K562 (cell line): ENCODE measurements at regions not wholly inside any gene's neighbourhood (a gene's known extent, or its start where the extent isn't known, plus 50 kb on each side); places are given as distances from the start of the nearest gene placed in this dataset.

Experiments
- ATAC-seq: fragments of 200-7000 bp; cut with Tn5 transposase; 3 replicates; pipeline ENCODE4 v1.9.1; 2020; ENCODE audit warnings: moderate library complexity
- BruUV-seq: library from RNA; stranded (reverse); fragments of 400-500 nt; replicated peaks from 2 replicates; lab custom pipeline; 2021; lab: Mats Ljungman, UMichigan
- CTCF ChIA-PET: fragments of 300-600 bp; formaldehyde crosslinking; extraction: SDS; loops from one replicate; lab custom pipeline; 2021; ENCODE audit warnings: low intra/inter-chr PET ratio; lab: Yijun Ruan, JAX
- POLR2A ChIA-PET: fragments of 300-600, 350-650 bp; sonication (Branson Sonifier 250); formaldehyde crosslinking; extraction: SDS; loops from one replicate; lab custom pipeline; 2021; ENCODE audit warnings: antibody characterized with exemption, inconsistent platforms; lab: Yijun Ruan, JAX
- DNase-seq, 4 experiments: peaks; one replicate each; pipeline versions ENCODE4 v3.0.0 to v3.0.0-alpha.2; 2011 to 2018; ENCODE audit warnings: low spot score in 3 of 4, mixed read lengths in 3 of 4; ENCODE audit errors: extremely low read depth in 1 of 4
- FAIRE-seq: peaks from 2 replicates; lab custom pipeline; 2011; peaks lifted over from hg19 to GRCh38; lab: Jason Lieb, UNC
- H2AFZ ChIP-seq: 2 replicates; pipeline ENCODE4 v1.6.0; 2011; ENCODE audit warnings: low read depth, low read length, control low read depth, inconsistent platforms
- H3K27ac ChIP-seq: fragments of 200-600 bp; 3 replicates; pipeline ENCODE4 v1.8.0; 2011; ENCODE audit warnings: low read depth, mild to moderate bottlenecking, control low read depth, inconsistent platforms, low read length, moderate library complexity, mixed read lengths; ENCODE audit errors: extremely low read depth
- H3K27me3 ChIP-seq, 2 experiments: fragments of 300-600 bp in 1 of 2; 2 replicates in 1 of 2; 3 replicates in 1 of 2; pipeline versions ENCODE4 v1.6.0 to v1.8.0; 2011; ENCODE audit warnings: inconsistent platforms in 2 of 2, low read length in 2 of 2, mild to moderate bottlenecking in 1 of 2, mixed read lengths in 1 of 2, moderate library complexity in 1 of 2; ENCODE audit not compliant: control insufficient read depth in 2 of 2, insufficient read depth in 2 of 2
- H3K36me3 ChIP-seq: fragments of 300-600 bp; 3 replicates; pipeline ENCODE4 v1.8.0; 2011; ENCODE audit warnings: mild to moderate bottlenecking, low read length, inconsistent platforms; ENCODE audit not compliant: control insufficient read depth, insufficient read depth
- H3K4me1 ChIP-seq, 2 experiments: fragments of 200-600 bp in 1 of 2; replicated peaks in 1 of 2; 2 replicates in 1 of 2; 3 replicates in 1 of 2; pipeline versions ENCODE4 v1.5.1 to v1.8.0; 2011; ENCODE audit warnings: inconsistent platforms in 2 of 2, low read length in 2 of 2, mild to moderate bottlenecking in 1 of 2, mixed read lengths in 1 of 2, moderate library complexity in 1 of 2; ENCODE audit not compliant: control insufficient read depth in 2 of 2, insufficient read depth in 2 of 2
- H3K4me2 ChIP-seq: 2 replicates; pipeline ENCODE4 v1.6.1; 2011; ENCODE audit warnings: low read length, control low read depth, inconsistent platforms, mixed read lengths; ENCODE audit not compliant: insufficient read depth
- H3K4me3 ChIP-seq: fragments of 200-600 bp; sonication (generic), shearing (Covaris generic); 2 replicates; pipeline ENCODE4 v1.5.1; 2016; ENCODE audit warnings: control low read depth, inconsistent platforms
- H3K79me2 ChIP-seq: fragments of 200-600 bp; 3 replicates; pipeline ENCODE4 v1.8.0; 2011; ENCODE audit warnings: low read length, inconsistent platforms; ENCODE audit not compliant: control insufficient read depth, insufficient read depth
- H3K9ac ChIP-seq, 2 experiments: 2 replicates each; pipeline versions ENCODE4 v1.6.0 to v1.6.1; 2011; ENCODE audit warnings: low read depth in 2 of 2, low read length in 2 of 2, control low read depth in 1 of 2, inconsistent platforms in 1 of 2, mild to moderate bottlenecking in 1 of 2, mixed read lengths in 1 of 2; ENCODE audit not compliant: insufficient read depth in 1 of 2
- H3K9me1 ChIP-seq: one replicate; pipeline ENCODE4 v1.6.0; 2011; ENCODE audit warnings: inconsistent platforms, mild to moderate bottlenecking, low read length, moderate library complexity; ENCODE audit not compliant: control insufficient read depth, insufficient read depth
- H3K9me3 ChIP-seq: replicated peaks from 2 replicates; pipeline ENCODE4 v1.5.1; 2011; ENCODE audit warnings: low read depth, low read length, inconsistent platforms; ENCODE audit not compliant: control insufficient read depth, insufficient read depth
- H4K20me1 ChIP-seq: replicated peaks from 2 replicates; pipeline ENCODE4 v1.6.1; 2011; ENCODE audit warnings: low read length, inconsistent platforms, mixed read lengths; ENCODE audit not compliant: control insufficient read depth, insufficient read depth
- MED1 ChIP-seq: sonication (generic); formaldehyde crosslinking; IDR thresholded peaks from 2 replicates; pipeline ENCODE4 v1.8.1; 2023; ENCODE audit warnings: missing genetic modification reagents, borderline replicate concordance
- PREB ChIP-seq: sonication (generic); formaldehyde crosslinking; IDR thresholded peaks from 2 replicates; pipeline ENCODE4 v1.8.1; 2023; ENCODE audit warnings: mild to moderate bottlenecking, missing genetic modification reagents
- SAP30 ChIP-seq: fragments of 200-600 bp; sonication (generic); IDR thresholded peaks from 2 replicates; pipeline ENCODE4 v1.6.1; 2012; ENCODE audit warnings: borderline replicate concordance, low read depth, mild to moderate bottlenecking, moderate library complexity, low read length, control low read depth, inconsistent platforms; ENCODE audit not compliant: insufficient read depth, poor library complexity, severe bottlenecking
- ZNF699 ChIP-seq: fragments of 250-450 bp; sonication (Bioruptor Pico); IDR thresholded peaks from 2 replicates; pipeline ENCODE4 v1.8.0; 2021; ENCODE audit warnings: mild to moderate bottlenecking, moderate library complexity; ENCODE audit not compliant: insufficient replicate concordance
- WGBS: fragments of 100-300 bp; shearing (Covaris generic); methylation state at CpG from one replicate; pipeline ENCODE4 v1.1.6; 2016; ENCODE audit warnings: low coverage, mixed read lengths; ENCODE audit not compliant: insufficient coverage; ENCODE audit errors: missing lambda C conversion rate; 5-methylcytosine and 5-hydroxymethylcytosine counted together
- in situ Hi-C: fragments of 300-500 bp; cut with MboI; formaldehyde crosslinking; loops from 4 replicates; pipeline ENCODE4 v1.15.0; 2018; ENCODE audit warnings: inconsistent platforms, mixed read lengths
- intact Hi-C: fragments of 100-400 bp; cut with micrococcal nuclease; formaldehyde crosslinking; loops from 2 replicates; pipeline ENCODE4 v1.14.2; 2022

- 0 out of 2 replicates have a peak, but pooled peaks cover 2% of the 10 kb centered on the region for H3K9me3 ChIP-seq
- H3K4me1 ChIP-seq: no peaks in the 10 kb centered on the region
- ATAC-seq: no peak
- TF ChIP-seq ZNF699 (CRISPR knock-in tag) (no peak), SAP30 (no peak), PREB (CRISPR knock-in tag) (no peak), MED1 (CRISPR knock-in tag) (no peak)
- H2AFZ ChIP-seq: no peak overlapping the region
- POLR2A ChIA-PET: no interaction called here
- no TSS peak for BruUV-seq
- CTCF ChIA-PET: no interaction called here
- DNase-seq: no peak
- no peak overlapping the region for H3K9ac ChIP-seq
- no peak overlapping the region for H3K27ac ChIP-seq
- WGBS: 0% methylated on average over 2 of the region's 2 CpGs
- no peak overlapping the region for H3K4me3 ChIP-seq
- intact Hi-C loops (no loop called here), in situ Hi-C loops (no loop called here)
- no peaks in the 10 kb centered on the region for H3K79me2 ChIP-seq
- H3K27me3 ChIP-seq: no peaks in the 10 kb centered on the region
- H3K4me2 ChIP-seq: no peak overlapping the region
- FAIRE-seq: no peak
- no peaks in the 10 kb centered on the region for H3K9me1 ChIP-seq
- no peaks in the 10 kb centered on the region for H4K20me1 ChIP-seq
- no peaks in the 10 kb centered on the region for H3K36me3 ChIP-seq
Observed at GRCh38 chr3:18247776-18248310, 177.3 kb downstream of the SATB1 start.
